ENCODE measurements at regions not wholly inside any gene's neighbourhood (a gene's known extent, or its start where the extent isn't known, plus 50 kb on each side); places are given as distances from the start of the nearest gene placed in this dataset.

- no peaks in the 10 kb centered on the region for H3K36me3 ChIP-seq (ENCODE audit: control insufficient read depth in 1 of 2, insufficient read depth in 2 of 2, low read depth in 1 of 2, low read length in 2 of 2)
- H3K23ac ChIP-seq (ENCODE audit: low read length in 2 of 2): no peak overlapping the region
- H3K4me1 ChIP-seq (ENCODE audit: control insufficient read depth, insufficient read depth, low read depth, low read length): no peaks in the 10 kb centered on the region
- H4K91ac ChIP-seq (ENCODE audit: low read length): no peak overlapping the region
- H3K14ac ChIP-seq (ENCODE audit: low read length in 2 of 2): no peak overlapping the region
- H3K4me3 ChIP-seq (ENCODE audit: insufficient read depth in 1 of 2, low read depth in 1 of 2, low read length in 2 of 2): no peak overlapping the region
- no peak overlapping the region for H2AK5ac ChIP-seq (ENCODE audit: low read length, severe bottlenecking)
- no peak overlapping the region for H2BK5ac ChIP-seq (ENCODE audit: low read depth, low read length, poor library complexity, severe bottlenecking)
- H3K27ac ChIP-seq (ENCODE audit: low read length, poor library complexity, severe bottlenecking): no peak overlapping the region
- no peaks in the 10 kb centered on the region for H3K27me3 ChIP-seq (ENCODE audit: control insufficient read depth in 1 of 2, insufficient read depth in 1 of 2, low read length in 2 of 2)
- DNase-seq: no peak
- 30% methylated on average over 2 of the region's 3 CpGs for WGBS
- no peak overlapping the region for H3K18ac ChIP-seq (ENCODE audit: low read depth in 1 of 2, low read length in 2 of 2)
- H2BK12ac ChIP-seq (ENCODE audit: low read length in 2 of 2): no peak overlapping the region
- H3K4ac ChIP-seq (ENCODE audit: low read depth in 1 of 2, low read length in 2 of 2): no peak overlapping the region
- H2BK120ac ChIP-seq (ENCODE audit: low read depth, low read length): no peak overlapping the region
- no peak overlapping the region for H3K4me2 ChIP-seq (ENCODE audit: low read length, poor library complexity, severe bottlenecking)
- H2BK15ac ChIP-seq (ENCODE audit: low read depth, poor library complexity, severe bottlenecking): no peak overlapping the region
- no peak overlapping the region for H2AFZ ChIP-seq (ENCODE audit: low read depth, low read length)
- no peaks in the 10 kb centered on the region for H3K9me3 ChIP-seq (ENCODE audit: control insufficient read depth, low read length)
- H4K8ac ChIP-seq (ENCODE audit: low read length): no peak overlapping the region
- H3K9ac ChIP-seq (ENCODE audit: low read length): no peak overlapping the region
- H3K79me1 ChIP-seq (replicated peaks; ENCODE audit: low read length, poor library complexity, severe bottlenecking): no peaks in the 10 kb centered on the region
Observed at GRCh38 chr12:19044430-19044829, 85.1 kb upstream of the PLEKHA5 start.

DNA sequence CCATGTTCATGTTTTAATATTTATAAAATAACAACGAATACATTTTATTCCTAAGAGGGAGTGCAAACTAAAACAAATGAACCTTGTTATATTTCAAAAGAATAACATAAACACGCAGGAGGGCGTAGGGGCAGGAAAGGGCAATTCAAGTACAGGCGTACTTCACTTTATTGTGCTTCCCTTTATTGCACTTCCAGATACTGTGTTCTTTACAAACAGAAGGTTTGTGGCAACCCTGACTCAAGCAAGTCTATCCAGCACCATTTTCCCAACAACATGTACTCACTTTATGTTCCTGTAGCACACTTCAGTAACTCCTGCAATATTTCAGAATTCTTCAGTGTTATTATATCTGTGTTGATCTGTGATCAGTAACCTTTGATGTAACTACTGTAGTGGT lies 84.6 kb upstream of the PLEKHA5 start:
- no peak overlapping the region for H2AK5ac ChIP-seq (ENCODE audit: low read length, severe bottlenecking)
- H3K18ac ChIP-seq (ENCODE audit: low read depth in 1 of 2, low read length in 2 of 2): no peak overlapping the region
- DNase-seq: no peak
- H3K4ac ChIP-seq (ENCODE audit: low read depth in 1 of 2, low read length in 2 of 2): no peak overlapping the region
- H2BK120ac ChIP-seq (ENCODE audit: low read depth, low read length): no peak overlapping the region
- no peak overlapping the region for H4K8ac ChIP-seq (ENCODE audit: low read length)
- H2BK12ac ChIP-seq (ENCODE audit: low read length in 2 of 2): no peak overlapping the region
- H3K36me3 ChIP-seq (ENCODE audit: control insufficient read depth in 1 of 2, insufficient read depth in 2 of 2, low read depth in 1 of 2, low read length in 2 of 2): no peaks in the 10 kb centered on the region
- H3K9me3 ChIP-seq (ENCODE audit: control insufficient read depth, low read length): no peaks in the 10 kb centered on the region
- H3K9ac ChIP-seq (ENCODE audit: low read length): no peak overlapping the region
- H3K23ac ChIP-seq (ENCODE audit: low read length in 2 of 2): no peak overlapping the region
- H3K4me3 ChIP-seq (ENCODE audit: insufficient read depth in 1 of 2, low read depth in 1 of 2, low read length in 2 of 2): no peak overlapping the region
- H3K27me3 ChIP-seq (ENCODE audit: control insufficient read depth in 1 of 2, insufficient read depth in 1 of 2, low read length in 2 of 2): no peaks in the 10 kb centered on the region
- no peaks in the 10 kb centered on the region for H3K4me1 ChIP-seq (ENCODE audit: control insufficient read depth, insufficient read depth, low read depth, low read length)
- H3K27ac ChIP-seq (ENCODE audit: low read length, poor library complexity, severe bottlenecking): peak overlapping the region; percentile 64
- H3K79me1 ChIP-seq (replicated peaks; ENCODE audit: low read length, poor library complexity, severe bottlenecking): no peaks in the 10 kb centered on the region
- H2BK5ac ChIP-seq (ENCODE audit: low read depth, low read length, poor library complexity, severe bottlenecking): no peak overlapping the region
- no peak overlapping the region for H2BK15ac ChIP-seq (ENCODE audit: low read depth, poor library complexity, severe bottlenecking)
- H3K4me2 ChIP-seq (ENCODE audit: low read length, poor library complexity, severe bottlenecking): no peak overlapping the region
- no peak overlapping the region for H2AFZ ChIP-seq (ENCODE audit: low read depth, low read length)
- no peak overlapping the region for H4K91ac ChIP-seq (ENCODE audit: low read length)
- 74% methylated on average over 4 of the region's 4 CpGs for WGBS
- H3K14ac ChIP-seq (ENCODE audit: low read length in 2 of 2): no peak overlapping the region

DNA sequence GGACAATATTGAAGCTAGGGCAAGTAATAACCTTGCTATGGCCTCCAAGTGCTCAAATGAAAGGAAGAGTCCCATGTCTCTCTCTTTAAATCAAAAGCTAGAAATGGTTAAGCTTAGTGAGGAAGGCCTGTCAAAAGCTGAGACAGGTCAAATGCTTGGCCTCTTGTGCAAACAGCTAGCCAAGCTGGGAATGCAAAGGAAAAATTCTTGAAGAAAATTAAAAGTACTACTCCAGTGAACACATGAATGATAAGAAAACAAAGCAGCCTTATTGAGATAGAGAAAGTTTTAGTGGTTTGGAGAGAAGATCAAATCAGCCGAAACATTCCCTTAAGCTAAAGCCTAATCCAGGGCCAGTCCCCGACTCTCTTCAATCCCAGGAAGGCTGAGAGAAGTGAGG lies 84.1 kb upstream of the PLEKHA5 start:
- 100% methylated on average over 1 of the region's 2 CpGs for WGBS
- Histone ChIP-seq H4K91ac (ENCODE audit: low read length) (no peak overlapping the region), H3K79me1 (replicated peaks; ENCODE audit: low read length, poor library complexity, severe bottlenecking) (no peaks in the 10 kb centered on the region), H2BK5ac (ENCODE audit: low read depth, low read length, poor library complexity, severe bottlenecking) (no peak overlapping the region), H2BK120ac (ENCODE audit: low read depth, low read length) (no peak overlapping the region), H3K4me3 (ENCODE audit: insufficient read depth in 1 of 2, low read depth in 1 of 2, low read length in 2 of 2) (no peak overlapping the region), H2AK5ac (ENCODE audit: low read length, severe bottlenecking) (no peak overlapping the region), H3K4me2 (ENCODE audit: low read length, poor library complexity, severe bottlenecking) (no peak overlapping the region), H3K14ac (ENCODE audit: low read length in 2 of 2) (no peak overlapping the region), H2BK15ac (ENCODE audit: low read depth, poor library complexity, severe bottlenecking) (no peak overlapping the region), H3K27me3 (ENCODE audit: control insufficient read depth in 1 of 2, insufficient read depth in 1 of 2, low read length in 2 of 2) (no peaks in the 10 kb centered on the region), H3K9me3 (ENCODE audit: control insufficient read depth, low read length) (no peaks in the 10 kb centered on the region), H2AFZ (ENCODE audit: low read depth, low read length) (no peak overlapping the region), H3K23ac (ENCODE audit: low read length in 2 of 2) (no peak overlapping the region), H4K8ac (ENCODE audit: low read length) (no peak overlapping the region), H3K9ac (ENCODE audit: low read length) (no peak overlapping the region), H3K18ac (ENCODE audit: low read depth in 1 of 2, low read length in 2 of 2) (no peak overlapping the region), H3K36me3 (ENCODE audit: control insufficient read depth in 1 of 2, insufficient read depth in 2 of 2, low read depth in 1 of 2, low read length in 2 of 2) (no peaks in the 10 kb centered on the region), H3K4ac (ENCODE audit: low read depth in 1 of 2, low read length in 2 of 2) (no peak overlapping the region), H3K4me1 (ENCODE audit: control insufficient read depth, insufficient read depth, low read depth, low read length) (no peaks in the 10 kb centered on the region), H3K27ac (ENCODE audit: low read length, poor library complexity, severe bottlenecking) (peak overlapping the region; percentile 49), H2BK12ac (ENCODE audit: low read length in 2 of 2) (no peak overlapping the region)
- DNase-seq: peak; percentile 28

DNA sequence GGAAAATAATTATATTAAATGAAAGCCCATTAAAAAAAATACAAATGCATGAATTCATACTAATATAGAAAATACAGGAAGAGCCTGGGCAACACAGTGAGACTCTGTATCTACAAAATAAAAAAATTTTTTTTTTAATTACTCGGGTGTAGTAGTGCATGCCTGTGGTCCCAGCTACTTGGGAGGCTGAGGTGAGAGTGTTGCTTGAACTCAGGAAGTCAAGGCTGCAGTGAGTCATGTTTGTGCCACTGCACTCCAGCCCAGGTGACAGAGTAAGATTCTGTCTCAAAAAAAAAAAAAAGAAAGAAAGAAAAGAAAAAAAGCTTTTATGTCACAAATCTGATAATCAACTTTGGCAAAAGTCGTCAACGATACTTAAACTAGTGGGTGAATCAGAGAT lies 80.6 kb upstream of the PLEKHA5 start:
- Histone ChIP-seq H3K9ac (ENCODE audit: low read length) (no peak overlapping the region), H2AK5ac (ENCODE audit: low read length, severe bottlenecking) (no peak overlapping the region), H3K36me3 (ENCODE audit: control insufficient read depth in 1 of 2, insufficient read depth in 2 of 2, low read depth in 1 of 2, low read length in 2 of 2) (no peaks in the 10 kb centered on the region), H2AFZ (ENCODE audit: low read depth, low read length) (no peak overlapping the region), H3K4me3 (ENCODE audit: insufficient read depth in 1 of 2, low read depth in 1 of 2, low read length in 2 of 2) (no peak overlapping the region), H3K14ac (ENCODE audit: low read length in 2 of 2) (no peak overlapping the region), H3K23ac (ENCODE audit: low read length in 2 of 2) (no peak overlapping the region), H2BK5ac (ENCODE audit: low read depth, low read length, poor library complexity, severe bottlenecking) (no peak overlapping the region), H2BK120ac (ENCODE audit: low read depth, low read length) (no peak overlapping the region), H3K18ac (ENCODE audit: low read depth in 1 of 2, low read length in 2 of 2) (no peak overlapping the region), H3K27ac (ENCODE audit: low read length, poor library complexity, severe bottlenecking) (no peak overlapping the region), H2BK12ac (ENCODE audit: low read length in 2 of 2) (no peak overlapping the region), H4K8ac (ENCODE audit: low read length) (no peak overlapping the region), H3K4me2 (ENCODE audit: low read length, poor library complexity, severe bottlenecking) (no peak overlapping the region), H3K9me3 (ENCODE audit: control insufficient read depth, low read length) (no peaks in the 10 kb centered on the region), H3K4me1 (ENCODE audit: control insufficient read depth, insufficient read depth, low read depth, low read length) (no peaks in the 10 kb centered on the region), H2BK15ac (ENCODE audit: low read depth, poor library complexity, severe bottlenecking) (no peak overlapping the region), H3K4ac (ENCODE audit: low read depth in 1 of 2, low read length in 2 of 2) (no peak overlapping the region), H3K79me1 (replicated peaks; ENCODE audit: low read length, poor library complexity, severe bottlenecking) (no peaks in the 10 kb centered on the region), H3K27me3 (ENCODE audit: control insufficient read depth in 1 of 2, insufficient read depth in 1 of 2, low read length in 2 of 2) (no peaks in the 10 kb centered on the region), H4K91ac (ENCODE audit: low read length) (no peak overlapping the region)
- no peak for DNase-seq
- 58% methylated on average over 1 of the region's 3 CpGs for WGBS
